ENCODE measurements at regions not wholly inside any gene's neighbourhood (a gene's known extent, or its start where the extent isn't known, plus 50 kb on each side); places are given as distances from the start of the nearest gene placed in this dataset.

DNA sequence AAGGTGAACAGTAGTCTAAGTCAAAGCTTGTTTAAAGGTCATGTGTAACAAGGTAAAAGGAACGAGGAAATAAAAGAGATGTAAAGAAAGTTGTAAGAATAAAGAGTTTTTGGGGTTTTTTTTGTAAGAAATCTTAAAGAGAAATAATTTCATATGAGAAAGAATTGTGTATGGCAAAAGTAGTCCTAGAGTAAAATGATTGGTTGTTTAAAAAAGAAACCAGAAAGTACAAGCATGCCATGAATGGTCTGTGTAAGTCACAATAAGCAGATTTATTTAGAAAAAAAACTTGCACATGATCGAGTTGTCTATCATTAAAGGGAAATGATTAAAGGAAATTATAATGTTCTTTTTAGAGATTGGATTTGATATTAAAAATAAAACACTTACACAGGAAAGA is 172.6 kb upstream of the TUSC1 start:
- H3K27me3 ChIP-seq (replicated peaks in 1 of 4; ENCODE audit: control insufficient read depth in 3 of 4, extremely low read depth in 1 of 4, insufficient read depth in 3 of 4, low read length in 3 of 4): no peaks in the 10 kb centered on the region
- H4K5ac ChIP-seq (ENCODE audit: insufficient read length, low read depth, low read length): no peak overlapping the region
- H3K4ac ChIP-seq (replicated peaks; ENCODE audit: insufficient read length, low read depth, low read length): no peak overlapping the region
- no peak overlapping the region for H2BK120ac ChIP-seq (replicated peaks; ENCODE audit: low read depth, low read length)
- H3K4me1 ChIP-seq (replicated peaks in 1 of 4; ENCODE audit: control insufficient read depth in 3 of 4, insufficient read depth in 4 of 4, low read length in 3 of 4): no peaks in the 10 kb centered on the region
- ChIA-PET CTCF (ENCODE audit: partially characterized antibody) (no interaction called here), POLR2A (ENCODE audit: partially characterized antibody) (interaction anchor here (0.6 kb wide), 1 partner anchor 195 kb away, joined by 4 read pairs; no protein-coding TSS in a partner anchor)
- no peaks in the 10 kb centered on the region for H3K23me2 ChIP-seq (ENCODE audit: low read depth, low read length)
- no peak overlapping the region for H3K14ac ChIP-seq (ENCODE audit: insufficient read length)
- H3K79me1 ChIP-seq (ENCODE audit: low read depth, low read length): no peaks in the 10 kb centered on the region
- DNase-seq (ENCODE audit: low read depth in 1 of 2, low spot score in 2 of 2): no peak
- H3K56ac ChIP-seq (replicated peaks; ENCODE audit: insufficient read length, low read depth, low read length): no peak overlapping the region
- H3K27ac ChIP-seq (ENCODE audit: low read depth, low read length): no peak overlapping the region
- H3K9me3 ChIP-seq (ENCODE audit: insufficient read depth in 2 of 2, low read depth in 1 of 2, low read length in 1 of 2): peaks cover 14 to 33% of the 10 kb centered on the region in 2 experiments
- no peak for TF ChIP-seq TCF12 (IDR thresholded peaks at IDR 0.05; ENCODE audit: low read depth, low read length)
- TF ChIP-seq EZH2 (IDR thresholded peaks at IDR 0.05; ENCODE audit: low read depth, low read length, severe bottlenecking): no peak
- no peak for TF ChIP-seq POU5F1 (IDR thresholded peaks at IDR 0.05; ENCODE audit: low read depth, low read length)
- no peak for TF ChIP-seq GABPA (IDR thresholded peaks at IDR 0.05; ENCODE audit: borderline replicate concordance, insufficient read depth, low read length)
- TF ChIP-seq SIRT6 (IDR thresholded peaks at IDR 0.05; ENCODE audit: low read length): no peak
- TF ChIP-seq KDM5A (IDR thresholded peaks at IDR 0.05; ENCODE audit: low read length): no peak
- no peaks in the 10 kb centered on the region for H4K20me1 ChIP-seq (replicated peaks in 1 of 2; ENCODE audit: control insufficient read depth in 1 of 2, insufficient read depth in 2 of 2, low read length in 2 of 2)
- H3K9ac ChIP-seq (replicated peaks in 1 of 4; ENCODE audit: extremely low read depth in 1 of 4, low read depth in 3 of 4, low read length in 3 of 4): no peak overlapping the region
- no peaks in the 10 kb centered on the region for H3K79me2 ChIP-seq (ENCODE audit: control insufficient read depth in 1 of 2, insufficient read depth in 2 of 2, low read length in 2 of 2)
- H3K36me3 ChIP-seq (ENCODE audit: control insufficient read depth in 2 of 4, insufficient read depth in 4 of 4, low read length in 3 of 4): peaks cover 0 to 6% (median 0%) of the 10 kb centered on the region in 4 experiments; a peak in 3 of 8 replicates
- H2BK20ac ChIP-seq (ENCODE audit: low read length): no peak overlapping the region
- H3K18ac ChIP-seq (ENCODE audit: extremely low read depth, low read length): no peak overlapping the region
- FAIRE-seq: no peak
- H3K23ac ChIP-seq (ENCODE audit: insufficient read length): no peak overlapping the region
- H2BK12ac ChIP-seq (ENCODE audit: low read depth, low read length): no peak overlapping the region
- no peak overlapping the region for H2BK5ac ChIP-seq (ENCODE audit: low read depth, low read length)
- no peak overlapping the region for H2AK5ac ChIP-seq (ENCODE audit: low read depth, low read length)
- H3K4me2 ChIP-seq (ENCODE audit: insufficient read depth in 1 of 2, low read depth in 2 of 2, low read length in 2 of 2): no peak overlapping the region
- H2BK15ac ChIP-seq (ENCODE audit: low read length): no peak overlapping the region
- no peak overlapping the region for H3K4me3 ChIP-seq (ENCODE audit: extremely low read depth in 1 of 4, insufficient read depth in 2 of 4, low read depth in 3 of 4, low read length in 4 of 4)
- no peak overlapping the region for H4K91ac ChIP-seq (replicated peaks; ENCODE audit: insufficient read length, low read length)
- H4K8ac ChIP-seq (ENCODE audit: extremely low read depth, insufficient read depth, low read length): no peak overlapping the region
- H2AFZ ChIP-seq (ENCODE audit: low read length): no peak overlapping the region
- 87 to 100% methylated on average over 1 to 2 of the region's 2 CpGs for WGBS, 2 experiments (ENCODE audit: extremely low coverage in 1 of 2, insufficient coverage in 1 of 2, insufficient read length in 1 of 2, insufficient replicate concordance in 2 of 2, low coverage in 1 of 2, low lambda C conversion rate in 2 of 2, missing lambda C conversion rate in 1 of 2)
